Frontal cortex (tissue), 3 donors: ENCODE measurements at regions not wholly inside any gene's neighbourhood (a gene's known extent, or its start where the extent isn't known, plus 50 kb on each side); places are given as distances from the start of the nearest gene placed in this dataset.

ENCODE experiments used
- DNase-seq, 2 donors: peaks; one replicate each; pipeline ENCODE4 v3.0.0; 2012; ENCODE audit warnings: low spot score in 2 of 2
- FAIRE-seq: peaks from 2 replicates; lab custom pipeline; 2012; peaks lifted over from hg19 to GRCh38; lab: Jason Lieb, UNC
- donor health status: control.
- donor health status: control.
- donor health status: control.

GRCh38 chr4:157897855-157898370 is 274.9 kb downstream of the GASK1B start:
- DNase-seq: no peak
- no peak for FAIRE-seq

GRCh38 chr4:157896726-157897125 is 276.1 kb downstream of the GASK1B start:
- DNase-seq: no peak
- FAIRE-seq: no peak

- FAIRE-seq (no peak), DNase-seq (no peak)
Observed at GRCh38 chr4:157895205-157895604, 277.6 kb downstream of the GASK1B start.

GRCh38 chr4:157889788-157890187 is 283.0 kb downstream of the GASK1B start:
- no peak for DNase-seq
- FAIRE-seq: no peak

- no peak for DNase-seq
- FAIRE-seq: no peak
Observed at GRCh38 chr4:157888281-157888680, 284.5 kb downstream of the GASK1B start.

GRCh38 chr4:157887316-157887715 is 285.5 kb downstream of the GASK1B start:
- DNase-seq (no peak), FAIRE-seq (no peak)

- DNase-seq (no peak), FAIRE-seq (no peak)
Observed at GRCh38 chr4:157886645-157887044, 286.2 kb downstream of the GASK1B start.

- DNase-seq (no peak), FAIRE-seq (no peak)
Observed at GRCh38 chr4:157885811-157886210, 287.0 kb downstream of the GASK1B start.

- DNase-seq (no peak), FAIRE-seq (no peak)
Observed at GRCh38 chr4:157882901-157883300, 289.9 kb downstream of the GASK1B start.

- FAIRE-seq: no peak
- no peak for DNase-seq
Observed at GRCh38 chr4:157880761-157881160, 292.1 kb downstream of the GASK1B start.

GRCh38 chr4:157854819-157855218 is 318.0 kb downstream of the GASK1B start:
- no peak for FAIRE-seq

GRCh38 chr4:157840648-157841047 is 332.2 kb downstream of the GASK1B start:
- DNase-seq: no peak
- FAIRE-seq: no peak

More at GRCh38 chr4:157854819-157855218, 318.0 kb downstream of the GASK1B start:
- no peak for DNase-seq

GRCh38 chr4:157840034-157840433 is 332.8 kb downstream of the GASK1B start:
- DNase-seq (no peak), FAIRE-seq (no peak)

- FAIRE-seq (no peak), DNase-seq (no peak)
Observed at GRCh38 chr4:157838366-157838765, 334.5 kb downstream of the GASK1B start.

GRCh38 chr4:157837071-157837703 is 335.6 kb downstream of the GASK1B start:
- FAIRE-seq (no peak), DNase-seq (no peak)

GRCh38 chr4:157832596-157832995 is 340.2 kb downstream of the GASK1B start:
- no peak for DNase-seq
- no peak for FAIRE-seq

- FAIRE-seq: no peak
Observed at GRCh38 chr4:157824021-157824420, 348.8 kb downstream of the GASK1B start.

GRCh38 chr4:157821814-157822213 is 351.0 kb downstream of the GASK1B start:
- DNase-seq (no peak), FAIRE-seq (no peak)

More at GRCh38 chr4:157824021-157824420, 348.8 kb downstream of the GASK1B start:
- no peak for DNase-seq

GRCh38 chr4:157819693-157820464 is 352.9 kb downstream of the GASK1B start:
- no peak for FAIRE-seq
- no peak for DNase-seq

- DNase-seq: no peak
- no peak for FAIRE-seq
Observed at GRCh38 chr4:157818946-157819692, 353.7 kb downstream of the GASK1B start.
